ENCODE measurements at regions not wholly inside any gene's neighbourhood (a gene's known extent, or its start where the extent isn't known, plus 50 kb on each side); places are given as distances from the start of the nearest gene placed in this dataset.
"Not testable (repeated sequence)": the region's sequence is repeated elsewhere in the genome, so short reads cannot be mapped to it uniquely, and the experiment has no call there.

- intact Hi-C loops (cut with DNase I): no loop called here
- 82 to 87% (median 84%) methylated on average over 2 to 4 of the region's 4 CpGs for WGBS, 4 donors
- no peak for ATAC-seq
Observed at GRCh38 chr4:117916728-117917127, 117.6 kb upstream of the NDST3 start.

GRCh38 chr4:117922311-117922710, 112.0 kb upstream of the NDST3 start:
- ATAC-seq; intact Hi-C loops (cut with DNase I); H3K4me3 ChIP-seq; H3K4me1 ChIP-seq; H3K27me3 ChIP-seq; H3K27ac ChIP-seq; H3K36me3 ChIP-seq; DNase-seq; H3K9me3 ChIP-seq: not testable (repeated sequence)
- WGBS, 4 donors: 63 to 77% (median 71%) methylated on average over 8 to 9 of the region's 9 CpGs

More at GRCh38 chr4:117916728-117917127, 117.6 kb upstream of the NDST3 start:
- Histone ChIP-seq H3K9me3 (peaks cover 0 to 6% (median 0%) of the 10 kb centered on the region in 12 donors), H3K27ac (no peak overlapping the region), H3K36me3 (no peaks in the 10 kb centered on the region), H3K4me3 (no peak overlapping the region), H3K27me3 (no peaks in the 10 kb centered on the region), H3K4me1 (no peaks in the 10 kb centered on the region)
- TF ChIP-seq POLR2A (IDR thresholded peaks at IDR 0.05) (no peak), CTCF (IDR thresholded peaks at IDR 0.05) (no peak)
- DNase-seq: no peak

- intact Hi-C loops (cut with DNase I); ATAC-seq: not testable (repeated sequence)
Observed at GRCh38 chr4:117927823-117928222, 106.5 kb upstream of the NDST3 start.

GRCh38 chr4:117941611-117942010, 92.7 kb upstream of the NDST3 start:
- DNase-seq: no peak
- no peak for ATAC-seq
- Histone ChIP-seq H3K27me3 (peaks cover 0 to 2% (median 0%) of the 10 kb centered on the region in 9 donors), H3K4me1 (no peaks in the 10 kb centered on the region), H3K9me3 (peaks cover 0 to 13% (median 0%) of the 10 kb centered on the region in 12 donors), H3K36me3 (no peaks in the 10 kb centered on the region), H3K4me3 (no peak overlapping the region), H3K27ac (no peak overlapping the region)
- 55 to 74% (median 66%) methylated on average over 5 of the region's 5 CpGs for WGBS, 4 donors
- intact Hi-C loops (cut with DNase I): no loop called here
- TF ChIP-seq CTCF (IDR thresholded peaks at IDR 0.05) (no peak), POLR2A (IDR thresholded peaks at IDR 0.05) (no peak)

More at GRCh38 chr4:117927823-117928222, 106.5 kb upstream of the NDST3 start:
- not testable (repeated sequence) for H3K36me3 ChIP-seq, DNase-seq, H3K27me3 ChIP-seq, H3K27ac ChIP-seq, H3K4me1 ChIP-seq, H3K4me3 ChIP-seq
- H3K9me3 ChIP-seq: peaks cover 0 to 11% (median 0%) of the 10 kb centered on the region in 12 donors
- 82 to 86% (median 83%) methylated on average over 2 of the region's 2 CpGs for WGBS, 4 donors

DNA sequence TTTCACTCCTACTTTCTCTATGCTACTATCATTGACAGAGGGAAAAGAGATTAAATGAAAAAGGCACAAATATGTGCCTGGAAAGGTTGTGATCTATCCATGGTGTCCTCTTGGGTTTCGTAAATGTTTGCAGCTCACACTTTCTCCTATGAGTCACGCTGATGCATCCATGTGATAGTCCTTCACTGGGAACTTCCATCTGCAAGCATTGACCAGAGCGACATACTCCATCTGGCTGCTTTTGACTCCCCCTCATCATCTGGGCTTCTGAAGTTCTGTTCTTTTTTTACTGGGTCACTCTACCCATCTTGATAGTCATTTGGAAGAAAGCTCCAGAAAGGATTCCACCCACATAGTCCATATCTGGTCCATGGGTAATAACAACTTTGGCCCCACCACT, 84.7 kb upstream of the NDST3 start:
- 42 to 67% (median 52%) methylated on average over 3 of the region's 3 CpGs for WGBS, 4 donors

More for the DNA sequence above, 84.7 kb upstream of the NDST3 start:
- Histone ChIP-seq H3K27me3 (no peaks in the 10 kb centered on the region), H3K9me3 (peaks cover 0 to 11% (median 0%) of the 10 kb centered on the region in 12 donors), H3K4me3 (no peak overlapping the region), H3K27ac (no peak overlapping the region), H3K36me3 (no peaks in the 10 kb centered on the region), H3K4me1 (no peaks in the 10 kb centered on the region)
- ATAC-seq (no peak), DNase-seq (no peak)
- intact Hi-C loops (cut with DNase I): no loop called here
- TF ChIP-seq POLR2A (IDR thresholded peaks at IDR 0.05): no peak
- TF ChIP-seq CTCF (IDR thresholded peaks at IDR 0.05): no peak
